Chondrocyte (in vitro differentiated cells): ENCODE measurements at regions not wholly inside any gene's neighbourhood (a gene's known extent, or its start where the extent isn't known, plus 50 kb on each side); places are given as distances from the start of the nearest gene placed in this dataset.

Source experiments
- DNase-seq: peaks from one replicate; pipeline ENCODE4 v3.0.0; 2021; ENCODE audit warnings: mixed read lengths, low spot score
- H3K27ac Mint-ChIP-seq: one replicate; pipeline ENCODE4 v1.8.0; 2021; ENCODE audit warnings: mild to moderate bottlenecking, moderate library complexity, mixed read lengths; ENCODE audit not compliant: unreplicated experiment
- H3K27me3 Mint-ChIP-seq: 2 replicates; pipeline ENCODE4 v1.8.0; 2021; ENCODE audit warnings: low read depth, mixed read lengths
- H3K36me3 Mint-ChIP-seq: 2 replicates; pipeline ENCODE4 v1.8.0; 2021; ENCODE audit warnings: low read depth, mixed read lengths
- H3K4me1 Mint-ChIP-seq: 2 replicates; pipeline ENCODE4 v1.8.0; 2021; ENCODE audit warnings: low read depth, mild to moderate bottlenecking, mixed read lengths
- H3K4me3 Mint-ChIP-seq: one replicate; pipeline ENCODE4 v1.8.0; 2021; ENCODE audit warnings: mild to moderate bottlenecking, moderate library complexity, mixed read lengths; ENCODE audit not compliant: unreplicated experiment
- H3K9me3 Mint-ChIP-seq: 2 replicates; pipeline ENCODE4 v1.8.0; 2021; ENCODE audit warnings: low read depth, mixed read lengths
- CTCF ChIP-seq: fragments of 200-600 bp; sonication (generic); IDR thresholded peaks from 2 replicates; pipeline ENCODE4 v1.5.0; 2021; ENCODE audit warnings: antibody characterized with exemption, mild to moderate bottlenecking, moderate library complexity

- H3K4me3 Mint-ChIP-seq = no peak overlapping the region
- H3K27me3 Mint-ChIP-seq = no peaks in the 10 kb centered on the region
- H3K4me1 Mint-ChIP-seq = no peaks in the 10 kb centered on the region
- peaks cover 20% of the 10 kb centered on the region for H3K9me3 Mint-ChIP-seq
- no peak for TF ChIP-seq CTCF
- no peak for DNase-seq
- H3K36me3 Mint-ChIP-seq = no peaks in the 10 kb centered on the region
- no peak overlapping the region for H3K27ac Mint-ChIP-seq
Measured at GRCh38 chrX:116605576-116605975, 142.8 kb upstream of the CT83 start.

GRCh38 chrX:116596010-116596409 lies 133.2 kb upstream of the CT83 start:
- H3K36me3 Mint-ChIP-seq = no peaks in the 10 kb centered on the region
- no peaks in the 10 kb centered on the region for H3K9me3 Mint-ChIP-seq
- H3K27ac Mint-ChIP-seq = no peak overlapping the region
- TF ChIP-seq CTCF = no peak
- H3K4me3 Mint-ChIP-seq = no peak overlapping the region
- no peaks in the 10 kb centered on the region for H3K4me1 Mint-ChIP-seq
- H3K27me3 Mint-ChIP-seq = no peaks in the 10 kb centered on the region
- no peak for DNase-seq
